ENCODE measurements at regions not wholly inside any gene's neighbourhood (a gene's known extent, or its start where the extent isn't known, plus 50 kb on each side); places are given as distances from the start of the nearest gene placed in this dataset.

DNA sequence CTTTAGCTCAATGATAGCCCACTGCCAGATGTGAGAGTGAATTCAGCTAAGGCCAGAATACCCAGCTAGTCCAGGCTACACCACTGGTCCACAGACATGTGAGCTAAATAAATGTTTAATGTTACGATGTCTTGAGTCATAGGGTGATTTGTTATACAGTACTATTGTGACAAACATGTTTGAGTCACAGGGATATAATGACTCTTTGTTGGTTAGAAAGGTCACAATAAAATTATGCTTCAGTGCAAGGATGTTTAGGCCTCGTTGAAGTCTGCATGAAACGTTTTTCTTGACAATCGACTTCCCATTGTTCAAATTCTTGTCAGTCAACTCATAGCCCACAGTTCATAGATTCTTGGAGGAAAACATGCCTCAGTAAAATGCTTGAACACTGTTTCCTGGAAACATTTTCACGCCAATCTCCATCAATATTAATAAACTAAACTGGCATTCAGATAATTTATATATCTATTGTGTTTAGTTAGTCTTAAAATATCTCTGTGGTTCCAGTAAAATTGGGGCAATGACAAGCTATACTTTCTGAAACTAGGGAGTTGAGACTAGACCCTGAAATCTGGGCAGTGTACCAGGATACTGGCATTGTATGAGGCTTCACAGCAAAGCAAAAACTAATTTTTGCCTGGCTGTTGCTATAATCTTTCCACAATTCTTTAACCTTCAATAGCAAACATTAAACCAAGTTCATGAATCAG lies 650.8 kb upstream of the KIRREL3 start:
- TF ChIP-seq, protein P1, sequence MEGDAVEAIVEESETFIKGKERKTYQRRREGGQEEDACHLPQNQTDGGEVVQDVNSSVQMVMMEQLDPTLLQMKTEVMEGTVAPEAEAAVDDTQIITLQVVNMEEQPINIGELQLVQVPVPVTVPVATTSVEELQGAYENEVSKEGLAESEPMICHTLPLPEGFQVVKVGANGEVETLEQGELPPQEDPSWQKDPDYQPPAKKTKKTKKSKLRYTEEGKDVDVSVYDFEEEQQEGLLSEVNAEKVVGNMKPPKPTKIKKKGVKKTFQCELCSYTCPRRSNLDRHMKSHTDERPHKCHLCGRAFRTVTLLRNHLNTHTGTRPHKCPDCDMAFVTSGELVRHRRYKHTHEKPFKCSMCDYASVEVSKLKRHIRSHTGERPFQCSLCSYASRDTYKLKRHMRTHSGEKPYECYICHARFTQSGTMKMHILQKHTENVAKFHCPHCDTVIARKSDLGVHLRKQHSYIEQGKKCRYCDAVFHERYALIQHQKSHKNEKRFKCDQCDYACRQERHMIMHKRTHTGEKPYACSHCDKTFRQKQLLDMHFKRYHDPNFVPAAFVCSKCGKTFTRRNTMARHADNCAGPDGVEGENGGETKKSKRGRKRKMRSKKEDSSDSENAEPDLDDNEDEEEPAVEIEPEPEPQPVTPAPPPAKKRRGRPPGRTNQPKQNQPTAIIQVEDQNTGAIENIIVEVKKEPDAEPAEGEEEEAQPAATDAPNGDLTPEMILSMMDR (conservative IDR thresholded peaks at IDR 0.05; ENCODE audit: low read length) = no peak
- no peak for TF ChIP-seq EZH2phosphoT487 (IDR thresholded peaks at IDR 0.05; ENCODE audit: borderline replicate concordance, low read depth, low read length)
